ENCODE measurements at regions not wholly inside any gene's neighbourhood (a gene's known extent, or its start where the extent isn't known, plus 50 kb on each side); places are given as distances from the start of the nearest gene placed in this dataset.

DNA sequence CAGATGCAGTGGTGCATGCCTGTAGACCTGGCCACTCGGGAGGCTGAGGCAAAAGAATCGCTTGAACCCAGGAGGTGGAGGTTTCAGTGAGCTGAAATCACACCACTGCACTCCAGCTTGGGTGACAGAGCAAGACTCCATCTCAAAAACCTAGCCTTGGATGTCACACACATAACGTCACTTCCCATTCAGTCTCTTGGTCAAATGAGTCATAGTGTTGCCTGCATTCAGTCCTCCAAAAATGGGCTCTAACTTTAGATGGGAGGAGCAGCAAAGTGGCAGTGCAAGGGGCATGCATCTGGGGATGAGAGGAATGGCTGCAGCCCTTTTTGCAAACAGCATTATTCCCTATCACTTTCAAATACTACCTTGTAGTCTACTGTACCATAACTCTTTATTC lies 62.9 kb upstream of the AGBL1 start:
- TF ChIP-seq POLR2A (IDR thresholded peaks at IDR 0.05), result no peak
- TF ChIP-seq, protein P1, sequence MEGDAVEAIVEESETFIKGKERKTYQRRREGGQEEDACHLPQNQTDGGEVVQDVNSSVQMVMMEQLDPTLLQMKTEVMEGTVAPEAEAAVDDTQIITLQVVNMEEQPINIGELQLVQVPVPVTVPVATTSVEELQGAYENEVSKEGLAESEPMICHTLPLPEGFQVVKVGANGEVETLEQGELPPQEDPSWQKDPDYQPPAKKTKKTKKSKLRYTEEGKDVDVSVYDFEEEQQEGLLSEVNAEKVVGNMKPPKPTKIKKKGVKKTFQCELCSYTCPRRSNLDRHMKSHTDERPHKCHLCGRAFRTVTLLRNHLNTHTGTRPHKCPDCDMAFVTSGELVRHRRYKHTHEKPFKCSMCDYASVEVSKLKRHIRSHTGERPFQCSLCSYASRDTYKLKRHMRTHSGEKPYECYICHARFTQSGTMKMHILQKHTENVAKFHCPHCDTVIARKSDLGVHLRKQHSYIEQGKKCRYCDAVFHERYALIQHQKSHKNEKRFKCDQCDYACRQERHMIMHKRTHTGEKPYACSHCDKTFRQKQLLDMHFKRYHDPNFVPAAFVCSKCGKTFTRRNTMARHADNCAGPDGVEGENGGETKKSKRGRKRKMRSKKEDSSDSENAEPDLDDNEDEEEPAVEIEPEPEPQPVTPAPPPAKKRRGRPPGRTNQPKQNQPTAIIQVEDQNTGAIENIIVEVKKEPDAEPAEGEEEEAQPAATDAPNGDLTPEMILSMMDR (IDR thresholded peaks at IDR 0.05), result no peak

Data from uterus (tissue), 2 donors.